Prostate gland (tissue), 2 donors: ENCODE measurements at regions not wholly inside any gene's neighbourhood (a gene's known extent, or its start where the extent isn't known, plus 50 kb on each side); places are given as distances from the start of the nearest gene placed in this dataset.
"Not testable (repeated sequence)": the region's sequence is repeated elsewhere in the genome, so short reads cannot be mapped to it uniquely, and the experiment has no call there.

Source experiments
- CTCF ChIP-seq, 4 experiments: fragments of 200-600 bp in 2 of 4; fragments of 450-650 bp in 2 of 4; sonication (generic) in 2 of 4; IDR thresholded peaks; 1 replicate in 3 of 4; 2 replicates in 1 of 4; pipeline ENCODE4 v1.5.1; 2016 to 2019; ENCODE audit warnings: antibody characterized with exemption in 4 of 4, mild to moderate bottlenecking in 2 of 4, moderate library complexity in 2 of 4
- POLR2A ChIP-seq: fragments of 450-650 bp; IDR thresholded peaks from one replicate; pipeline ENCODE4 v1.6.1; 2016; ENCODE audit warnings: antibody characterized with exemption, mild to moderate bottlenecking
- POLR2AphosphoS5 ChIP-seq: sonication (generic); formaldehyde crosslinking; IDR thresholded peaks from one replicate; pipeline ENCODE4 v1.6.1; 2017; ENCODE audit warnings: antibody characterized with exemption

GRCh38 chr2:89756616-89757015 is 1065.1 kb downstream of the RPIA start:
- not testable (repeated sequence) for TF ChIP-seq POLR2A; CTCF (IDR thresholded peaks at IDR 0.05); POLR2AphosphoS5
